HG02588 (cell line): ENCODE measurements at regions not wholly inside any gene's neighbourhood (a gene's known extent, or its start where the extent isn't known, plus 50 kb on each side); places are given as distances from the start of the nearest gene placed in this dataset.
A peak's percentile ranks its signal among the peaks of the same experiment; 100 is the strongest.
"Not testable (repeated sequence)": the region's sequence is repeated elsewhere in the genome, so short reads cannot be mapped to it uniquely, and the experiment has no call there.

Source experiments
- ATAC-seq: cut with Tn5 transposase; IDR thresholded peaks from one replicate; pipeline ENCODE4 v1.9.1; 2021; ENCODE audit warnings: mild to moderate bottlenecking, moderate library complexity; ENCODE audit not compliant: unreplicated experiment

DNA sequence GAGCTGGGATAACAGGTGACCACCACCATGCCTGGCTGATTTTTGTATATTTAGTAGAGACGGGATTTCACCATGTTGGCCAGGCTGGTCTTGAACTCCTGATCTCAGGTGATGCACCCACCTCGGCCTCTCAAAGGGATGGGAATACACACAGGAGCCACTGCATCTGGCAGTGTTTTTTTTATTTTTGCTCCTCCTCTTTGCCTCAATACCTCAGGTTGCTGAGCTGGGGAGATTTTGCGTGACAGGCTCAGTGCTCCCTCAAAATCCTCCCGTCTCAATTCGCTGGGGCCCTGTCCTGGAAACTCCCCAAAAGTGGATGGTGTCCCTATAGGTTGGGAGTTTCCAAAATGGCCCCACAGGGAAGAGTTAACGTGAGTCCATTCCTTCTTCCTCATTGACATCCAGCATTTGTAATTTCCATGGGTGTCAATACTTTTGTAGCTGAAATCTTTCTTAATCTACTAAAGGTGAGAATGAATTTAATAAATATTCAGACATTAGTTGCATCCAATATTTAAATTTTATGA is 71.8 kb downstream of the GGTLC2 start:
- no peak for ATAC-seq

DNA sequence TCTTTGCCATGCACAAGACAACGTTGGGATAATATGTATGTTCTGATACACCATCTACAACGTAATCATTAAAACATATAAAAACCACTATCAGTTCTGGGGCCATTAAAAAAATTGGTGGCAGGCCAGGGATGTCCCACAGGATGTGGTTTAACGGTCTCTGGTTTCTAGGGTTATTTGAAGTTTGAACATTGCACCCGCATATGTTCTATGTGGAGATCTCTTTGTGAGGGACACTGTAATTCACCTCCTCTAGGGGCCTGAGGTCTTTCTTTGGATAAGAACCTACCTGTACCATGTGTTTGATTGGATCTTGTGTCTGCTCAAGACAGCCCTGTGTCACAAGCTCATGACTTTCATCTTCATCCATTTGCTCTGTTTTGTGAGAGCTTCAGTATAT is 73.2 kb downstream of the GGTLC2 start:
- ATAC-seq = no peak

DNA sequence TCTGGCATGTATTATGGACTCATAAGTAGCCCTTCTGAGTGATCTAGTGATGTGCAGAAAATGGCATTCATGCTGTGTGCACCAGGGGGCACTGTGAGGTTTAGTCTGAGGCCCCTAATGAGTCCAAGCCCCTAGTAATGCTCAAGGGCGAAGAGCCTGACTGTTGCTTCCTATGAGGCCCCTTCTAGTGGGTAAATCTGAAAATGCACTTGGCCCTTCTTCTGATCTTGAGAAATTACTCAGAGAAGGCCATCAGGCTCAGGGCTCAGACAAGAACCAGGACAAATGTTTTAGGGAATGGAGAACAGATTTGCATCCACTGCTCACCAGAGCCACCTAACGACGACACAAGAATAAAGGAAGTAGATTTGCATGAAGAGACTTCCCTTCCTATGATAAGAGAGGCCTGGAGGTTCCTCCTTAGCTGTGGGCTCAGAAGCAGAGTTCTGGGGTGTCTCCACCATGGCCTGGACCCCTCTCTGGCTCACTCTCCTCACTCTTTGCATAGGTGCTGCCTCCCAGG is 75.8 kb downstream of the GGTLC2 start:
- ATAC-seq = peak; percentile 57

DNA sequence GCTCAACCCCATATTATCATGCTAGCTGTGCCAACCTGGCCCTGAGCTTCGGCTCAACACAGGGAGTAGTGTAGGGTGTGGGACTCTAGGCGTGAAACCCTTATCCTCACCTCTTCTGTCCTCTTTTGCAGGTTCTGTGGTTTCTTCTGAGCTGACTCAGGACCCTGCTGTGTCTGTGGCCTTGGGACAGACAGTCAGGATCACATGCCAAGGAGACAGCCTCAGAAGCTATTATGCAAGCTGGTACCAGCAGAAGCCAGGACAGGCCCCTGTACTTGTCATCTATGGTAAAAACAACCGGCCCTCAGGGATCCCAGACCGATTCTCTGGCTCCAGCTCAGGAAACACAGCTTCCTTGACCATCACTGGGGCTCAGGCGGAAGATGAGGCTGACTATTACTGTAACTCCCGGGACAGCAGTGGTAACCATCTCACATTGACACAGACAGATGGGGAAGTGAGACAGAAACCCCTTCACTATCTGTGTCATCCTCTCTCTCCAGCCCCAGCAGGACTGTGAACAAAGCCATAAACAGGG is 76.4 kb downstream of the GGTLC2 start:
- peak; percentile 80 for ATAC-seq

DNA sequence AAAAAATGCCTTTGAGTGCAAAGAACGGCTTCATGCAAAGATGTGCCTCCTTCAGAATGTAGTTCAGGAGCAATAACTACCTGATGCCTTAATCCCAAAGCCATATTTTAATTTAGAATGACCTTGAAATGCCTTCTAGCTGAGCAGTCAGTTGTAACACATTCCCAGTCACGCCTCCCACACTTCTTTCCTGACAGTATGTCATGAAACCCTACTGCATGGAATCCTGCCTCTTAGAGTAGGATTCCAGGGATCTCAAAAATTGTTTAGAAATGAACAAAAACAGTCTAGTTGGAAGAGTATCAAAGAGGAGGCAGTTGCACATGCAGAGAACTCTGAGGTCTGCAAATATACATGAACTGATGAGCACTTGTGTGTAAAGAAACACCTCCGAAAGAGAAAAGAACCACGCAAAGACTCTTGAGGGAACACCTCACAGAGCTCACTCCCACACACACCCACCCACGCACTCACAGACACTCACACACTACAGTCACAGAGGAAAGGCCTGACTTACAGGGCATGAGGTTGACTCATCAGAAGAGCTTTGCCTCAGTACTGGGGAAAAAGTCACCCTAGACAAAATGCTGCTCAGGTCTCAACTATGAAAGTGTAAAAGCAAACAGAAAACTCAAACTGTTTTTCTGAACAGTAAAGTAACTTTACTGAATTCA is 77.4 kb downstream of the GGTLC2 start:
- ATAC-seq = no peak

DNA sequence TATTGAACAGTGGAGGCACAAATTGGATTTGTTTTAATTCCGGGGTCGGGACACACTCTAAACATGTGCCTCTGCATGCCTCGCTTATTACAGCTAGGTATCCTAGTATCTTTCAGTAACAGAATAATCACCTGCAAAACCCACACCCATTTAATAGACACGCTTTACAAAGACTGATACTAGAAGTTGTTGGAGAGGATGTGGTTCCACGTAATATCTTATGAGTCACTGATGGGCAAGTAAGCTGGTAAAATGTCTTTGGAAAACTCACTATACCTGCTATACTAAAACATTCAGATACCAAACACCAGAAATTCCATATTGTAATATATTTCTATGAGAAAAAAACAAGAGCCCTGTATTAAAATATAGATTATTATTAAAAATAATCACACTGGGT is 84.0 kb downstream of the GGTLC2 start:
- no peak for ATAC-seq

DNA sequence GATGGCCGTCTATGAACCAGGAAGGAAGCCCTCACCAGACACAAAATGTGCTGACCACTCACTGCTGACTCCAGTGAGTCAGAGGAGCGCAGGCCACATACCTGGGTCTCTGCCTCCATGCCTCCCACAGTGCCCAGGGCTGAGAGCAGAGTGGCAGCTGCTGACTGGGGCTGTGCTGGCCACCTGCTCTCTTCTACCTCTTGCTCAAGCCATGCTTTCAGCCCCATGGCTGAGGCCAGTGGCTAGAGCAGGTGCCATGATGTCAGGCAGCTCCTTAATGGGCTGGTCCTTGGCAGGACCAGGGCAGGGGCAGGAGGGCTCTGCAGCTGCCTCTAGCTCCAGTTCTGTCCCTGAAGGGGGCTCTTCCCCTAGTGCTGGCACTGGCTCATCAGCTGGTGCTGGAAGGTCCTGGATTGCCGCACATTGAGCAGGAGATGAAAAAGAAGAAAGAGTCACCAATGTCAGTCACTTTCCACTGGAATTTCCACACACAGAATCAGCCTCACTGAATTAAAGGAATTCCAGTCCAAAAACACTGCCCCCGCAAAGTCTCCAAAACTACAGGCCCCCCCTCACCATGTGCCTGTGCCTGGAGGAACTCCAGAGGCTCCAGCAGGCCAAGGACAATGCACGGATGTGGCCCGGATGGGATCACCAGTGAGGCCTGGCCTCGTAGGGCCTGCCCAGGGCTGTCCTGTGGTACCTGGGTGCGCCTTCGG is 86.4 kb downstream of the GGTLC2 start:
- ATAC-seq = no peak

DNA sequence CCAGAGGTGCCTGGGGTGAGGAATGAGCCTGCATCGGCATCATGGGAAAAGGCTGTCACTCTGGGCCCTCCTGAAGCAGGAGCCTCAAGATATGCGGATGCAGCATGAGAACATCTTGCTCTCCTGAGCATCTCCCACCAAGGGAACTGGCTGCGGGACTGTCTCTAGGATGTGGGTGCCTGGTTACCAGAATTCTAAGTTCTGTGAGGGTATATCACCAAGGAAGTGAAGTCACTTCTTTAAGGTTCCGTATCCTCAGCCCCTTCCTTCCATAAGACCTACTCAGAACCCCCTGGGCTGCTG is 86.9 kb downstream of the GGTLC2 start:
- ATAC-seq = no peak

DNA sequence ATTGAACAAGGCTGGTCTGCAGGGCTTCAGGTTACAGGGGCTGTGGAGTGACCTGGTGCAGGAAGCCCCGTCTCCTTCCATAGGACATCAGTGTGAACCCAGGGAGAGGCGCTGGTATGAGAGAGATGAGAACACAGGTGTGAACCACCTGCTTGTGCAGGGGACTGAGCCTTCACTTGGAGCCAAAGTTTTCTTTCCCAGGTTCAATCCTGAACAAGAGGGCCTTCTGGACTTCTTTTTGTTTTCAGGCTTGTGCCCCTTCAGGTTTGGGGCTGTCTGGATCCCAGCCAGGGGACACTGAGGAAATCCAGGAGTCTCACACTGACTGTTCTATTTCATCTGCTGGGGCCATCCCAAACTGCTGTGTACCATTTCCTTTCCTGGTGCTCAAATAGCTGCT is 88.6 kb downstream of the GGTLC2 start:
- not testable (repeated sequence) for ATAC-seq

DNA sequence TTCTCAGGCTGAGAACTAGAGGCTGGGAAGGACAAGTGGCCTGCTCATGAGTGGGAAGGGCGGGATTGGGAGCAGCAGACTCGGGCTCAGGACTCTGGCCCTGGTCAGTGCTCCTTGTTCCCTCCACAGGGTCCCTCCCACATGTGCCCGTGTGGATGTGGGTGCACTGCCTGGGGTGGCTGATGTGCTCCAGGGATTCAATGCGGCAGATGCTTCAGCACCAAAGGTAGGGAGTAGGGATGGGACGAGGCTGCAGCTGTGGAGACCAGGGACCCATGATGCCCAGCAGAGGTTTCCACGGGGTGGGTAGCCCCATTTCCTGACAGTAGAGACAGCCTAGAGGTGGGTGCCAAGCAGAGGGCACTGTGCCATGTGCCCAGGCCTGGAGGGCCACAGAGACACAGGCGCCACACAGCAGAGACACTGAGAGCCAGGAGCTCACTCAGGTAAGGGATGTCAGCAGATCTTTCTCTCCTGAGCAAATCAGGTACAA is 89.5 kb downstream of the GGTLC2 start:
- no peak for ATAC-seq

DNA sequence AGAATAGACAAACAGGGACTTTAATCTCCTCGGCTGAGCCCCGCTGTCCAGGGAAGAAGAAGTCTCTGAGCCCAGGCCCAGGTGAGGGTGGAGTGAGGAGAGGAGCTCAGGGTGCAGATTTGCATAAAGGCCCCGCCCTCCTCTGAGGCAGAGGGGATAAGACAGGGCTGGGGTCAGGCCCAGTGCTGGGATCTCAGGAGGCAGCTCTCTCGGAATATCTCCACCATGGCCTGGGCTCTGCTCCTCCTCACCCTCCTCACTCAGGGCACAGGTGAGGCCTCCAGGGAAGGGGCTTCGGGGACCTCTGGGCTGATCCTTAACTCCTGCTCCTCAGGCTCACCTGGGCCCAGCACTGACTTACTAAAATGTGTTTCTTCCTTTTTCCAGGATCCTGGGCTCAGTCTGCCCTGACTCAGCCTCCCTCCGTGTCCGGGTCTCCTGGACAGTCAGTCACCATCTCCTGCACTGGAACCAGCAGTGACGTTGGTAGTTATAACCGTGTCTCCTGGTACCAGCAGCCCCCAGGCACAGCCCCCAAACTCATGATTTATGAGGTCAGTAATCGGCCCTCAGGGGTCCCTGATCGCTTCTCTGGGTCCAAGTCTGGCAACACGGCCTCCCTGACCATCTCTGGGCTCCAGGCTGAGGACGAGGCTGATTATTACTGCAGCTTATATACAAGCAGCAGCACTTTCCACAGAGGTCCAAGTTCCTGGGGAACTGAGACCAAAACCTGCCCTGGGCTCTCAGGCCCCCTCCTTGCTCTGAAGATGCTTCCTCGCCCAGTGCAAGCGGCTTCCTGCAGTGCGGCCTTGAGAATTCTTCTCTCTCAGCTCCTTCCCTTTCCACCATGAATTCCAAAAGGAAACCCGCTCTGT is 90.2 kb downstream of the GGTLC2 start:
- ATAC-seq = not testable (repeated sequence)

DNA sequence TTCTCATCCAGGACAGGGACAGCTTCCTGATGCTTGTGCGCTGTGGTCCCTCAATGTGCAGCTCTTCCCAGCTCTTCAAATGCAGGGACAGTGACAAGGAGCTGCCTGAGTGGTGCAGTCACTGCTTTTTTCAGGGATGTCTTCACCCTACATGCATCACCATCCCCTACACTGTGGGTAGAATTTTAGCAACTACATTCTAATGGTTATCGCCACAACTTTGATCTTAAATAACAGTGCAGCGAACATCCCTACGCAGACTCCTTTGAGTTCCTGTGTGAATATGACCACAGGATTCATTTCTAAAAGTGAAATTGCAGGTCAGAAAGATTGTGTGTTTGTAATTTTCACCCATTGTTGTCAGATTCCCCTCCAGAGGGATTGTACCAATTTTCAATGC is 90.9 kb downstream of the GGTLC2 start:
- not testable (repeated sequence) for ATAC-seq

DNA sequence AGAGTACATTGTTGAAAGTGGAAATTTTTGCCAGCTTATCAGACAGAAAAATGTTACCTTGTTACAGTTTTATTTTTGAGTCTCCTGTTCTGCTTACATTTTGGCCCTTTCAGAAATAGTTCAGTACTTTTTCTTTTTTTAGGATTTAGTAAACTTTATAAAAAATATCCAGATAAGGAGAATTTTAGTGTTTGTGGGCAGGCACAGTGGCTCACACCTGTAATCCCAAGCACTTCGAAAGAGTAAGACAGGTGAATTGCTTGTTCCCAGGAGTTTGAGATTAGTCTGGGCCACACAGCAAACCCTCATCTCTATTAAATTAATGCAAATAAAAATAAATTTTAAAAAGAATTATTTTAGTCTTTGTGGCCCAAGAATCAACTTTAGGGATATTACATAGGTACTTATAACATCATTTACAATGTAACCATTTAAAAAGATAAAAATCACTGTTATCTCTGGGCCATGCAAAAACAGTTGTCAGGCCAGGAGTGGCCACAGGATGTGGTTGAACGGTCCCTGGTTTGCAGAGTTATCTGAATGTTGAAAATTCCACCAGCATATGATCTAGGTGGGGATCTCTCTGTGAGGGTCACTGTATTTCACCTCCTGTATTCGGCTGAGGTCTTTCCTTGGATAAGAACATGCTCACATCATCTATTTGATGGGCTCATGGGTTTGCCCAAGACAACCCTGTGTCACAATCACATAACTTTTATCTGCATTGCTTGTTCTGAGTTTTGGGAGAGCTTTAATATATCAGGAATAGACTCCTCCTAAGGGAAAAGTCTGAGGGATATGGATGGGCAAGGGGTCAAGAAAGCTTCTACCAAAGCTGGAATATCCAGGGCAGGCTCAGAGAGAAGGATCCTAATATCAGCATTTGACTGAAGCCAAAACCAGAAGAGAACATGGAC is 91.5 kb downstream of the GGTLC2 start:
- no peak for ATAC-seq

DNA sequence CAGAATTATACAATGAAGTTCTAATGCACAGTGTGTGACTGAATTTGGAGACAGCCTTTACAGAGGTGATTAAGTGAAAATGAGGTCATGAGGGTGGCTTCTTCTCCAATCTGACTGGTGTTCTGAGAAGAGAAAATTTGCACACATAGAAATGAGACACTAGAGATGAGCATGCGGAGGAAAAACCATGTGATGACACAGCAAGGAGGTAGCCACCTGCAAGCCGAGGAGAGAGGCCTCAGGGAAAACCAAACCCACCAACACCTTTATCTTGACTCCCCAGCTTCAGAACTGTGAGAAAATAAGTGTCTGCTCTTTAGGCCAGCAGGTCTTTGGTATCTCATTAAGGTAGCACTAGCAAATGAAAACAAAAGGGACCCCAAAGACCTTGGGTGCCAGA is 93.2 kb downstream of the GGTLC2 start:
- no peak for ATAC-seq

DNA sequence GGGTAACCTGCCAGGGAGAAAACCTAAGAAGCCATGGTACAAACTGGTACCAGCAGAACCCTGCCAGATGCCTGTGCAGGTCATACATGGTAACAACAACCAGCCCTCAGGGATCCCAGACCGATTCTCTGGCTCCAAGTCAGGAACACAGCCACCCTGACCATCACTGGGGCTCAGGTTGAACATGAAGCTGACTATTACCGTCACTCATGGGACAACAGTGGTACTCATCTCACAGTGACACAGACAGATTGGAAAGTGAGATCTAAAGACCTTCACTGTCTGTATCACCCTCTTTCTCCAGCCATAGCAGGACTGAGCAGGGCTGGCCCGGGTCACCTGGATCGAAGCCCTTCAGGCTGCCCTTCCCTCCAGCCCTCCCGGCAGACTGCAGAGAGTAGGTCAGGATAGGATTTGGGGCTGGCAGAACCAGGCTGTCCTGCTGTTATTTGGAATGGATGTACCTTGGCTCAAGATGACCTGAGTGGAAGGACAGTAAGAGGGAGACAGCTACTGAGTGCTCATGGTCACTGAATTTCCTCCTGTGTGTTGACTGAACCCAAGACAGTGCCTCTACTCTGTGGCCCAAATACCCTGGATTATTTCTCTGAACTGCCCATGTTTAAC is 94.7 kb downstream of the GGTLC2 start:
- no peak for ATAC-seq

DNA sequence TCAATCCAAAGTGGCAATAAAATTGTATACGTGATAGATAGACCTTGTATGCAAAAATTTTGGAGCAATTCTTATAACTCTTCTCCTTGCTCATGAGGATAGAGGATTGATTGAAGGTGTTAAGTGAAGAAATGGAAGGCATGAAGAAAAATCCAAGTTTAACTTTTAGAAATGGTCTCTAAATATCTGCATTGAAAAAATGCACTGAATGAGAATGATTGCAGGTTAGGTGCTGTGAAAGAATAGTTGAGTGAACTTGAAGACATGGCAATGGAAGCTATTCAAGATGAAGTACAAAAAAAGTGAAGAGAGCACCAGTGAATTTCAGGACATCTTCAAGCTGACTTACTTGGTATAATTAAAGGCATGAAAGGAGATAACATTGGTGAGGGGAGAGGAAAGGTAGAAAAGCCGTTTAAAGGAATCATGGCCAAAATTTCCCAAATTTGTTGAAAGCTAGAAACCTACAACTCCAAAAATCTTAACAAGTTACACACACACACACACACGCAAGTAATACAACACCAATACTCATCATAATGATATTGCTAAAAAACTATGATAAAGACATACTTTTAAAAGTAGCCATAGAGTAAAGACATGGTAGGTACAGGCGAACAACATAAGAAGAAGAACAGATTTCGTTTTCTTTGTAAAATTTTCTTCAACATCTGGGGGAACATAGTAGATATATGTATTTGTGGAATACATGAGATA is 96.3 kb downstream of the GGTLC2 start:
- no peak for ATAC-seq

DNA sequence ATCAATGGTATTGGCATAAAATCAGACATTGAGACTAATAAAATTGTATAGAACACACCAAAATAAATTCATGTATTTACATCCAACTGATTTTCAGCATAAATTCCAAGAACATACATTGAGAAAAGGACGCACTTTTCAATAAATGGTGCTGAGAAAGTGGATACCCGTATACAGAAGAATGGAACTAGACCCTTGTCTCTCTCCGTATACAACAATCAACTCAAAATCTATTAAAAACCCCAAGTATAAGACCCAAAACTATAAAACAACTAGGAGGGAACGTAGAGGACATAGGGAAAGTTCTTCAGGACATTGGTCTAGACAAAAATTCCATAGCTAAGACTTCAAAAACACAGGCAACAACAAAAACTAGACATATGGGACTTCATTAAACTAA is 97.4 kb downstream of the GGTLC2 start:
- no peak for ATAC-seq

DNA sequence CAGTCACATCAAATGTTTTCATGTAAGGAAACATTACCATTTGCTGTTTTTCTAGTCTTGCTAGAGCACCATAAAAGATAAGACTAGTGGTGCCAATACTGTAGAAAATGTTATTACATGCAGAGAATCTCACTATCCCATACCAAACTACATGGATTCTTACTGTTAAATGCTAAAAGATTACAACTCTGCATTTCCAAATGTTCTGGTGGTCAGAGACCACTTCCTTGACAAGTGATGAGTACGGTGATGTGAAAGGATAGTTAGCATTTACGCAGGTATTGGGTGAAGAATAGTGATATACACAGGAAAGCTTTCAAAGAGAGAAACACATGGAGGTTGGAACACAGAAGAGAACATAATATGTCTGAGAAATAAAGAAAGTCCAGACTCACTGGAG is 98.2 kb downstream of the GGTLC2 start:
- no peak for ATAC-seq
